H1 (cell line): ENCODE measurements at regions not wholly inside any gene's neighbourhood (a gene's known extent, or its start where the extent isn't known, plus 50 kb on each side); places are given as distances from the start of the nearest gene placed in this dataset.

Source experiments
- CTCF ChIA-PET: fragments of 300-600 bp; sonication (Branson Sonifier 250); formaldehyde crosslinking; loops from one replicate; lab custom pipeline; 2021; ENCODE audit not compliant: partially characterized antibody; lab: Charles Lee
- POLR2A ChIA-PET: fragments of 300-600 bp; sonication (Branson Sonifier 250); formaldehyde crosslinking; loops from one replicate; lab custom pipeline; 2021; ENCODE audit warnings: inconsistent platforms; ENCODE audit not compliant: partially characterized antibody; lab: Charles Lee
- DNase-seq, 2 experiments: peaks; one replicate each; pipeline versions ENCODE4 v3.0.0 to v3.0.0-alpha.2; 2010 to 2022; ENCODE audit warnings: low spot score in 2 of 2, low read depth in 1 of 2, mixed read lengths in 1 of 2
- FAIRE-seq: peaks from 2 replicates; lab custom pipeline; 2011; peaks lifted over from hg19 to GRCh38; lab: Jason Lieb, UNC
- H2AFZ ChIP-seq: 2 replicates; pipeline ENCODE4 v1.8.1; 2012; ENCODE audit warnings: low read length, inconsistent platforms
- H2AK5ac ChIP-seq: 2 replicates; pipeline ENCODE4 v1.6.1; 2013; ENCODE audit warnings: low read depth, low read length
- H2BK120ac ChIP-seq: replicated peaks from 2 replicates; pipeline ENCODE3; 2013; ENCODE audit warnings: low read depth, low read length, inconsistent platforms
- H2BK12ac ChIP-seq: 2 replicates; pipeline ENCODE4 v1.6.1; 2013; ENCODE audit warnings: low read depth, low read length
- H2BK15ac ChIP-seq: 2 replicates; pipeline ENCODE4 v1.6.1; 2013; ENCODE audit warnings: low read length
- H2BK20ac ChIP-seq: 2 replicates; pipeline ENCODE4 v1.6.1; 2013; ENCODE audit warnings: low read length
- H2BK5ac ChIP-seq: 2 replicates; pipeline ENCODE4 v1.6.1; 2013; ENCODE audit warnings: low read depth, low read length
- H3K14ac ChIP-seq: 2 replicates; pipeline ENCODE4 v1.6.1; 2013; ENCODE audit warnings: inconsistent platforms; ENCODE audit not compliant: insufficient read length
- H3K18ac ChIP-seq: 2 replicates; pipeline ENCODE4 v1.6.1; 2013; ENCODE audit warnings: low read length; ENCODE audit errors: extremely low read depth
- H3K23ac ChIP-seq: 2 replicates; pipeline ENCODE4 v1.6.1; 2013; ENCODE audit warnings: inconsistent platforms; ENCODE audit not compliant: insufficient read length
- H3K23me2 ChIP-seq: 2 replicates; pipeline ENCODE4 v1.6.1; 2013; ENCODE audit warnings: low read depth, low read length
- H3K27ac ChIP-seq: 2 replicates; pipeline ENCODE4 v1.6.1; 2011; ENCODE audit warnings: low read depth, low read length, inconsistent platforms
- H3K27me3 ChIP-seq, 4 experiments: replicated peaks in 1 of 4; 1 replicate in 1 of 4; 2 replicates in 3 of 4; pipeline versions ENCODE4 v1.6.1 to v1.8.1; 2011 to 2013; ENCODE audit warnings: low read length in 3 of 4, mild to moderate bottlenecking in 3 of 4, inconsistent platforms in 2 of 4, mixed read lengths in 2 of 4, moderate library complexity in 1 of 4; ENCODE audit not compliant: control insufficient read depth in 3 of 4, insufficient read depth in 3 of 4; ENCODE audit errors: extremely low read depth in 1 of 4
- H3K36me3 ChIP-seq, 4 experiments: 2 replicates each; pipeline versions ENCODE4 v1.6.1 to v1.8.1; 2011 to 2013; ENCODE audit warnings: mild to moderate bottlenecking in 4 of 4, low read length in 3 of 4, moderate library complexity in 2 of 4, control low read depth in 1 of 4, inconsistent platforms in 1 of 4; ENCODE audit not compliant: insufficient read depth in 4 of 4, control insufficient read depth in 2 of 4
- H3K4ac ChIP-seq: replicated peaks from 2 replicates; pipeline ENCODE3; 2013; ENCODE audit warnings: low read length, low read depth, mixed read lengths, inconsistent platforms; ENCODE audit not compliant: insufficient read length
- H3K4me1 ChIP-seq, 4 experiments: replicated peaks in 1 of 4; 1 replicate in 1 of 4; 2 replicates in 3 of 4; pipeline versions ENCODE4 v1.6.1 to v1.8.1; 2011 to 2013; ENCODE audit warnings: low read length in 3 of 4, inconsistent platforms in 2 of 4, mixed read lengths in 1 of 4; ENCODE audit not compliant: insufficient read depth in 4 of 4, control insufficient read depth in 3 of 4
- H3K4me2 ChIP-seq, 2 experiments: 2 replicates each; pipeline versions ENCODE4 v1.6.1 to v1.8.1; 2011 to 2013; ENCODE audit warnings: low read depth in 2 of 2, low read length in 2 of 2, control low read depth in 1 of 2, inconsistent platforms in 1 of 2, mild to moderate bottlenecking in 1 of 2; ENCODE audit not compliant: insufficient read depth in 1 of 2
- H3K4me3 ChIP-seq, 4 experiments: fragments of 200-600, 300-600 bp in 1 of 4; sonication (generic), shearing (Covaris generic), sonication (Bioruptor Twin) in 1 of 4; 2 replicates each; pipeline versions ENCODE4 v1.5.1 to v1.8.1; 2011 to 2016; ENCODE audit warnings: low read length in 4 of 4, low read depth in 3 of 4, control low read depth in 2 of 4, inconsistent platforms in 2 of 4, mild to moderate bottlenecking in 2 of 4, mixed read lengths in 1 of 4, moderate library complexity in 1 of 4; ENCODE audit not compliant: insufficient read depth in 2 of 4; ENCODE audit errors: extremely low read depth in 1 of 4
- H3K56ac ChIP-seq: replicated peaks from 2 replicates; pipeline ENCODE3; 2013; ENCODE audit warnings: low read depth, mild to moderate bottlenecking, mixed read lengths, low read length, inconsistent platforms; ENCODE audit not compliant: insufficient read length
- H3K79me1 ChIP-seq: 2 replicates; pipeline ENCODE4 v1.6.1; 2013; ENCODE audit warnings: low read depth, low read length, control low read depth
- H3K79me2 ChIP-seq, 2 experiments: 2 replicates each; pipeline versions ENCODE4 v1.6.1 to v1.8.1; 2012 to 2013; ENCODE audit warnings: low read length in 2 of 2, mild to moderate bottlenecking in 2 of 2, inconsistent platforms in 1 of 2; ENCODE audit not compliant: insufficient read depth in 2 of 2, control insufficient read depth in 1 of 2
- H3K9ac ChIP-seq, 4 experiments: replicated peaks in 1 of 4; 1 replicate in 1 of 4; 2 replicates in 3 of 4; pipeline versions ENCODE4 v1.6.1 to v1.8.1; 2011 to 2013; ENCODE audit warnings: low read depth in 3 of 4, low read length in 3 of 4, control low read depth in 2 of 4, mild to moderate bottlenecking in 2 of 4, moderate library complexity in 2 of 4, inconsistent platforms in 1 of 4; ENCODE audit errors: extremely low read depth in 1 of 4
- H3K9me3 ChIP-seq, 2 experiments: 2 replicates each; pipeline versions ENCODE4 v1.6.1 to v1.8.1; 2012 to 2013; ENCODE audit warnings: mild to moderate bottlenecking in 2 of 2, moderate library complexity in 2 of 2, control low read depth in 1 of 2, inconsistent platforms in 1 of 2, low read depth in 1 of 2, low read length in 1 of 2, mixed read lengths in 1 of 2; ENCODE audit not compliant: insufficient read depth in 2 of 2
- H4K20me1 ChIP-seq, 2 experiments: replicated peaks in 1 of 2; 2 replicates each; pipeline versions ENCODE3 to v1.8.1; 2011 to 2013; ENCODE audit warnings: inconsistent platforms in 2 of 2, low read length in 2 of 2, mild to moderate bottlenecking in 1 of 2; ENCODE audit not compliant: insufficient read depth in 2 of 2, control insufficient read depth in 1 of 2
- H4K5ac ChIP-seq: 2 replicates; pipeline ENCODE4 v1.6.1; 2013; ENCODE audit warnings: low read length, low read depth, mixed read lengths, inconsistent platforms; ENCODE audit not compliant: insufficient read length
- H4K8ac ChIP-seq: 2 replicates; pipeline ENCODE4 v1.8.0; 2013; ENCODE audit warnings: mild to moderate bottlenecking, moderate library complexity, low read length, inconsistent platforms; ENCODE audit not compliant: insufficient read depth; ENCODE audit errors: extremely low read depth
- H4K91ac ChIP-seq: replicated peaks from 2 replicates; pipeline ENCODE3; 2013; ENCODE audit warnings: low read length, mixed read lengths, inconsistent platforms; ENCODE audit not compliant: insufficient read length
- BCL11A ChIP-seq, 2 experiments: IDR thresholded peaks; one replicate each; pipeline ENCODE4 v1.6.1; 2011; ENCODE audit warnings: low read depth in 2 of 2, low read length in 2 of 2, mild to moderate bottlenecking in 2 of 2
- HDAC6 ChIP-seq: IDR thresholded peaks from one replicate; pipeline ENCODE4 v1.7.1; 2012; ENCODE audit warnings: low read depth, mild to moderate bottlenecking, inconsistent platforms, low read length, moderate library complexity
- KDM1A ChIP-seq: fragments of 200-600, 300-600 bp; sonication (generic); IDR thresholded peaks from 2 replicates; pipeline ENCODE4 v1.7.1; 2016; ENCODE audit warnings: mild to moderate bottlenecking, low read length, borderline replicate concordance
- NANOG ChIP-seq: IDR thresholded peaks from 2 replicates; pipeline ENCODE4 v1.6.1; 2011; ENCODE audit warnings: low read length, low read depth, mild to moderate bottlenecking, inconsistent platforms; ENCODE audit not compliant: insufficient read depth, poor library complexity, severe bottlenecking
- POLR2AphosphoS5 ChIP-seq: IDR thresholded peaks from 2 replicates; pipeline ENCODE4 v1.6.1; 2011; ENCODE audit warnings: low read depth, low read length
- SIRT6 ChIP-seq: IDR thresholded peaks from one replicate; pipeline ENCODE4 v1.7.1; 2012; ENCODE audit warnings: low read length, inconsistent platforms
- SIX5 ChIP-seq: IDR thresholded peaks from 2 replicates; pipeline ENCODE4 v1.6.1; 2011; ENCODE audit warnings: mild to moderate bottlenecking, low read depth, low read length
- SUZ12 ChIP-seq: fragments of 200-600 bp; sonication (generic); IDR thresholded peaks from 2 replicates; pipeline ENCODE4 v1.6.1; 2012; ENCODE audit warnings: mild to moderate bottlenecking, inconsistent platforms, low read length, moderate library complexity, mixed read lengths
- WGBS, 2 experiments: shearing (Covaris generic) in 1 of 2; methylation state at CpG; one replicate each; pipeline versions ENCODE4 v1.1.6 to v1.1.7; 2013 to 2015; ENCODE audit warnings: low lambda C conversion rate in 2 of 2, mixed read lengths in 2 of 2, inconsistent platforms in 1 of 2, low coverage in 1 of 2, missing lambda C conversion rate in 1 of 2; ENCODE audit not compliant: insufficient replicate concordance in 2 of 2, insufficient coverage in 1 of 2, insufficient read length in 1 of 2; ENCODE audit errors: extremely low coverage in 1 of 2, missing lambda C conversion rate in 1 of 2; 5-methylcytosine and 5-hydroxymethylcytosine counted together

DNA sequence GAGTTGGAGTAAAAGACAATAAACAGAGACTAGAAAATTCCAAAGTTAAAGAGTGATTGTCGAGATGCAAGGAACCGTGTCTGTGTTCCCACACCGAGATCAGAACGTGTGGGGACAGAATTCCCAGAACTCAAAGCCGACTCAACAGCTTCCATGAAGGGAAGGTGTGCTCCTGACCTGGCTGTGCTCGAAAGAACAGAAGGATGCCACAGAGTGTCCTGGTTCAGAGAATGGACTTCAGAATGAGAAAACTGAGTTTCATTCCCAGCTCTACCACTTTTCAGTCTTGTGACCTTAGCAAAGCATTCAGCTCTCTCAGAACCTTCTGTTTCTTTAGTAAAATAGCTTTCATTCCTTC lies 420.0 kb upstream of the SLC30A5 start:
- no peaks in the 10 kb centered on the region for H3K36me3 ChIP-seq
- H2BK5ac ChIP-seq: no peak overlapping the region
- FAIRE-seq (no peak), DNase-seq (no peak)
- H3K27me3 ChIP-seq: no peaks in the 10 kb centered on the region
- H4K91ac ChIP-seq: no peak overlapping the region
- no peaks in the 10 kb centered on the region for H4K20me1 ChIP-seq
- H3K79me2 ChIP-seq: no peaks in the 10 kb centered on the region
- no peak overlapping the region for H3K4ac ChIP-seq
- no peak overlapping the region for H3K23ac ChIP-seq
- no peak overlapping the region for H3K18ac ChIP-seq
- ChIA-PET POLR2A (no interaction called here), CTCF (interaction anchor here (0.7 to 2.5 kb wide), 3 partner anchors 10 to 289 kb away, joined by 3 to 7 read pairs (median 4); no protein-coding TSS in a partner anchor)
- no peak overlapping the region for H4K5ac ChIP-seq
- H2AK5ac ChIP-seq: no peak overlapping the region
- no peak overlapping the region for H4K8ac ChIP-seq
- H3K56ac ChIP-seq: no peak overlapping the region
- no peaks in the 10 kb centered on the region for H3K79me1 ChIP-seq
- H3K4me3 ChIP-seq: no peak overlapping the region
- 91% methylated on average over 6 of the region's 6 CpGs; no CpG with 5 or more reads in 1 of the 2 experiments for WGBS, 2 experiments
- H3K14ac ChIP-seq: no peak overlapping the region
- no peak overlapping the region for H3K9ac ChIP-seq
- no peak overlapping the region for H3K4me2 ChIP-seq
- no peak overlapping the region for H2BK20ac ChIP-seq
- no peaks in the 10 kb centered on the region for H3K23me2 ChIP-seq
- no peak overlapping the region for H3K27ac ChIP-seq
- TF ChIP-seq KDM1A: no peak
- TF ChIP-seq BCL11A (IDR thresholded peaks at IDR 0.05; ENCODE audit: low read depth in 2 of 2, low read length in 2 of 2): no peak
- TF ChIP-seq SUZ12: no peak
- TF ChIP-seq HDAC6: no peak
- no peak for TF ChIP-seq POLR2AphosphoS5
- no peak for TF ChIP-seq SIX5
- no peak for TF ChIP-seq NANOG
- TF ChIP-seq SIRT6: no peak
- no peaks in the 10 kb centered on the region for H3K9me3 ChIP-seq
- no peak overlapping the region for H2BK120ac ChIP-seq
- H2BK15ac ChIP-seq: no peak overlapping the region
- H3K4me1 ChIP-seq: no peaks in the 10 kb centered on the region; a peak in 2 of 7 replicates
- no peak overlapping the region for H2BK12ac ChIP-seq
- no peak overlapping the region for H2AFZ ChIP-seq
